ENCODE measurements at regions not wholly inside any gene's neighbourhood (a gene's known extent, or its start where the extent isn't known, plus 50 kb on each side); places are given as distances from the start of the nearest gene placed in this dataset.

- TF ChIP-seq CTCF (IDR thresholded peaks at IDR 0.05; ENCODE audit: low read length) (no peak), EZH2 (IDR thresholded peaks at IDR 0.05; ENCODE audit: borderline replicate concordance, low read length) (no peak)
Measured at GRCh38 chr16:72362973-72363372, 191.0 kb upstream of the PMFBP1 start.

Data from OCI-LY1 (cell line).